Prostate gland (tissue), 2 donors: ENCODE measurements at regions not wholly inside any gene's neighbourhood (a gene's known extent, or its start where the extent isn't known, plus 50 kb on each side); places are given as distances from the start of the nearest gene placed in this dataset.

Source experiments
- CTCF ChIP-seq, 4 experiments: fragments of 200-600 bp in 2 of 4; fragments of 450-650 bp in 2 of 4; sonication (generic) in 2 of 4; IDR thresholded peaks; 1 replicate in 3 of 4; 2 replicates in 1 of 4; pipeline ENCODE4 v1.5.1; 2016 to 2019; ENCODE audit warnings: antibody characterized with exemption in 4 of 4, mild to moderate bottlenecking in 2 of 4, moderate library complexity in 2 of 4
- POLR2A ChIP-seq: fragments of 450-650 bp; IDR thresholded peaks from one replicate; pipeline ENCODE4 v1.6.1; 2016; ENCODE audit warnings: antibody characterized with exemption, mild to moderate bottlenecking
- POLR2AphosphoS5 ChIP-seq: sonication (generic); formaldehyde crosslinking; IDR thresholded peaks from one replicate; pipeline ENCODE4 v1.6.1; 2017; ENCODE audit warnings: antibody characterized with exemption

- TF ChIP-seq CTCF (IDR thresholded peaks at IDR 0.05) (no peak), POLR2A (no peak), POLR2AphosphoS5 (no peak)
Observed at GRCh38 chr11:70841264-70841663, 411.1 kb downstream of the SHANK2 start.
